SW 1271 (cell line): ENCODE measurements at regions not wholly inside any gene's neighbourhood (a gene's known extent, or its start where the extent isn't known, plus 50 kb on each side); places are given as distances from the start of the nearest gene placed in this dataset.

Experiments
- DNase-seq, 2 experiments: peaks; one replicate each; lab custom pipeline; 2025; lab: John Stamatoyannopoulos, UW

DNA sequence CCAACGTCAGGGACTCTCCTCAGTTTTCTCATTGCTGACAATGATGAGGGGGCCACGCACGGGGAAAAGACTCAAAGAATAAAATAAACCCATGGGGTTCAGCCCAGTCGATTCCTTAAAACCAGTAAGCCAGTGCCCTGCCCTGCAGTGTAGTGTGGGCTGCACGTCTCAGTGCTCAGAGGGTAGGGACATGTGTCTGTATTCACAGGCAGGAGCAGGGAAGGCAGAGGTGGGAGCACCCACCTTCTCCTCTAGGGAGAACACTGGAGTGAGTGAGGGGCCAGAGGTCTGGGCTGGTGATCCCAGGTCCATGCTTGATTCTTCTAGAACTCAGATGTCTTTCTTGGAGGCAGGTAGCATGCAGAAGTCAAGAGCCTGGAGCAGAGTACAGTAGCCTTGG is 303.6 kb downstream of the MATN1 start:
- DNase-seq: no peak

DNA sequence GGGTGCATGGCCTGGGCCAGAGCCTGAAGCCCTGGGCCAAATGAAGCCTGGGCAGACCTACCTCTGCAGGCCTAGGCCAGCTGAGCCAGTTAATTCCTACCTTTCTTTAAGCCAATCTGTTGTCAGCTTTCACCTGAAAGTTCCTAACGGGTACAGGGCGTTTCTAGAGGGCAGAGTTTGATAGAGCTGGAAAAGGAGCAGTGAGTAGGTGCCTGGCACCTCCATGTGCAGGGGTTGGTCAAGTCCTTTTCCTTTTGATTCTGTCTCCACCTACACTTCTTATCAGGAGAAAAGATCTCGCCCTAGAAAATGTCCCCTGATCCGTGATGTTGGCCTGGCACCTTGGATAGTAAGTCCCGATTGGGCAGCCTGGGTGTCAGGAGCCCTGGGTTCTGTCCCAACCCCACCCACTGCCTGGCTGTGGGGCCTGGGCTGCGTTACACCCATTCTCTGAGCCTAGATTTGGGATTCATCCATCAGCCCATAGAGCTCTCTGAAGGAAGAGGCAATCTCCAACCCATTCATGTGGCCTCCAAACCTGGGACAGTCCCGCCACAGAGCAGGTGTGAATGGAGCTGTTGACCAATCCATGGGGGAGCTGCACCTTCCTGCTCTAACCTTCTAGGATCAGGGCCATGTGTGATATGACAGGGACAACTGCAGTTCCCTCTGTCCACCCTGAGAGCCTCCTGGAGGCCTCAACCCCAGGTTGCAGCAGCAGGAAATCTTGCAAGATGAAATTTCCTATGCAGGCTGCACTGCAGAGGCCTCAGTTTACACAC is 304.3 kb downstream of the MATN1 start:
- DNase-seq: no peak

DNA sequence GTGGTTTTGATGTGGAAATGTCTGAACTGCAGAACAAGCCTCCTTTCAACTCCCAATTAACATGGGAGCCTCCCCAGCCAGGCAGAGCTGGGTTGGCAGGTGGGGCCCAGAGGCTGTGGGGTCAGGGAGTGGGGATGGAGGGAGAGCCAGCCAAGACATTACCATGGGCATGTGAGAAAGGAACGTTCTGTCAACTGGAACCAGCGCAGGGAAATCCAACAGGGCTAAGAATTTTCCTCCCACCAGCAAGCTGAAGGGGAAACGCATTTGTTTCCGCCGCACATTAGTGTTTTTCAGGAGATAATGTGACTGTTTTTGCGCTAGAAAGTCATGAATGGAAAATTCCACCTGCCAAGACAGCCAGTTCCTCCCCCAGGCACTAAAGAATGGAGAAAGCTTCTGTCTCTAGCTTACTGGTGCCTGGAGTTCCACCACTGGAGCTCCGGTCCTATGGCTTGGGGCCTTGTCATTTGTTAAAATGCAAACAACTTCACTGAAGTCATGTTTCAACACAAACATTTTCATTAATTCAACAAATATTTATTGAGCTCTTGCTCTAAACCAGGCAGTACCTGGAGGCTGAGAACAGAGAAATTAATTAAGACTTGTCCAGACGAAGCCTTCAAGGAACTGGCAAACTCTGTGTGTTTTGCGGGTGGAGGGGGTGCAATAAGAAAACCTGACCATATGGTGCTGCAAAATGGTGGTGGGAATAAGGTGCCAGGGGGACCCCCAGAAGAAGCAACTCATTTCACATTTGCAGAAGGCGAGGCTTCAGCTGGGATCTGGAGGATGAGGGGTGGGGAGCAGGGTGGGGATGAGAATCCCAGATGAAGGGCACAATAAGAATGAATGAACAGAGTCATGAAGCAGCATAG is 305.1 kb downstream of the MATN1 start:
- no peak for DNase-seq

DNA sequence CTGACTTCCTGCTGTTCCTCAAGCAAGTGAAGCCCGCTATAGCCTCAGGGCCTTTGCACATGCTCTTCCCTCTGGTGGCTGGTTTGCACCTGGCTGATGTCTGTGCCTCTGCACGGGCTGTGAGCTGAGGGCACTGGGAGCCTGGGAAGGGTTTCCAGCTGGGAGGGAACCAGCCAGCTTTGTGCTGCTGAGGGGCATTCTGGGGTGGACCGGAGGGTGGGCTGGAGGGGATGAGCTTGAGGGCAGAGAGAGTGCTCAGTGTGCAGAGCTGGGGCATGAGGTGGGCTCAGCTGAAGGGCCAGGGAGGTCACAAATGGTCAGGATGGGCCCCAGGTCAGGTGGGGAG is 305.7 kb downstream of the MATN1 start:
- no peak for DNase-seq

DNA sequence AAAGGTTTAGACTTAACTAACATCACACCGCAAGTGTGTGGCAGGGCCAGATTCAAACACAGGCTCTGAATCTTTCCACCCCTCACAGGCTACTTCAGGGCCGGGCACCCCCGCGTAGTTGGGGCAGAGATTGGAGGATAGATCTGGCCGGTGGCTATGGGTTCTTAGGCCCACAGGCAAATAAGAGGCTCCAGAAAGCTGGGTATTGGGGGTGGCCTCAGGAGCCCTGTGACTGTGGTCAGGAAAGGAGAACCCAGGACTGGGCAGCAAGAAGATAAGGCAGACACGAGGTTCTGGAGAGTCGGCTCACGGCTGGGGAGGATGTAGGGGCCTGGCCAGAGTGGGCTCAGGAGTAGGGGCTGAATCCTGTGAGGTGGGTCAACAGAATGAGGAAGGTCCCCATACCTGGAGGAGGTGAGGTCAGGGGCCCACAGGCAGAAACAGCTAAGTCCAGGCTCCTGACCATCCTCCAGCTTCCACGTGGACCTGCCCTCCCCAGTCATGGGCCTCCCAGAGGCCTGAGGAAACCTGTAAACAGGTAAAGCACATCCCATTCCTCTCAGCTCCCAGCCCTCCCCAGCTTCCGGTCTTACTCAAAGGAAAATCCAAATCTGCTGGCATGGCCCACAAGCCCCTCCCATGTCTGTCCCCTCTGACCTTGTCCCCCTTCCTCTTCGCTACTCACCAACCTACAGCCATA is 306.2 kb downstream of the MATN1 start:
- no peak for DNase-seq

DNA sequence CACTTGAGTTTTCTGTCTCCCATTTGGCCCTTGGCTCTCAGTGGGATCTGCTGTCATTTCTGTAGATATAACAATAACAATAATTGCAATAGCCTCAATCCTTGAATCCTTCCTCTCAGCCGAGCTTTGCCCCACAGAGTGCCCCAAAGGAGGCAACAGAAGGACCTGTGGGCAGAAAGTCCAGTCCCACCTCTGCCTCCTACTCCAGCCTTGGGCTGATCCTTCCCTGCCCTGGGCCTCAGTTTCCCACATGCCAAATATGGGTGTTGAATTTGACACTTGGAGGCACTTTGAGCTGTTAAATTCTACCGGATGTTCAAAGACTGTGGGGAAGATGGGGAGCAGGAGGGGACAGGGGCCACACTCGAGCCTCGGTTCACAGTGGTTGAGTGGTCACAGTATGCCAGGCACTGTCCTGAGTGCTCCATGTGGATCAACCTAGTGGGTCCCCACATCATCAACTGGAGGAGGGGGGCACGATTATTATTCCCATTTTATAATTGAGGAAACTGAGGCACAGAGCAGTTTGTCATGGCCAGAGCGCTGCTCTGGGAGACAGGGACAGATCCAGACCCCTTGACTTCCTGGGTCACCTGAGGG is 307.1 kb downstream of the MATN1 start:
- DNase-seq: no peak

DNA sequence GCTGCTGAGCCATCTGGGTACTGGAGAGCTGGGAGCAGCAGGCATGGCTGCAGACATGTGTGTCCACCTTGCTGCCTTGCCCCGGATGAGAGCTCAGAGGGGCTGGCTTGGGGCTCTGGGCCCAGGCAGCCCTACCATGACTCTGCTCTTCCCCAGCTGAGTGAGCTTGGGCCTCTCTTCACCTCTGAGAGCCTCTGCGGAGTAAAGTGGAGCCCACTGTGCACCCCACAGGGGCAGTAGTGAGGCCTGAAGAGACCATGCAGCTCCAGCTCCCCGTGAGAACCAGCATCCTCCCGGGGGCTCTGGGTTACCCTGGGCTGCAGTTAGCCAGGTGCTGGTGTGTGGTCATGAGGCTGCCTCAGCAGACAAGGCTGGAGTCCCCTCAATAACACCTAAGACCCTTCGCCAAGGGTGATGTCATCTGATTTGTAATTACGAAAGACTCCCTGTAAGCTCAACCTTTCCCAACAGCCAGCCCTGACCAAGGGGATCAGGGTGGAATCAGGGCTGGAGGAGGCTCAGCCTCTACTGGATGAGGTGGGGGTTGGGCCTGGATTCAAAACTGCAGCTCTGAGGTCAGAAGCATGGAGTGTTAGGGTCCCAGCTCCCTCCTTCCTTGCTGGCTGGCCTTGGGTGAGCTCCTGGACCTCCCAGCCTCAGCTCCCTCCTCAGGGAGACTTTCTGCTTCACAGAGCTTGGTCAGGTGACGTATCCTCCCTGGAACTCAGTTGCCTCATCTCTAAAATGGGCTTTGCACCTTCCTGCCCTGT is 308.0 kb downstream of the MATN1 start:
- DNase-seq: no peak

DNA sequence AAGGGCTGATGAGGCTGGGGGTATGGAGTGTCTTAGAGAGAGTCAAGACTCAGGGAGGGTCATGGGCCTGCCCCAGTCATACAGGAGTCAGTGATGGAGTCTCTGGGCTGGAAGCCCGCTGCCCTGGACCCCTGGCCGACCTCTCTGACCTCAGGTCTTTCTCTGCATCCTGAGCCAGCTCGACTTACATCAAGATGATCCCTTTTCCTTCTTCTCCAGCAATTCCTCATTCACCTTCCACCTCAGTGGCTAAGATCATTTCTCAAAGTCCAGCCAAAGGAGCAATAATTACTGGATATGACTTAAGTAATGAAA is 308.6 kb downstream of the MATN1 start:
- no peak for DNase-seq

DNA sequence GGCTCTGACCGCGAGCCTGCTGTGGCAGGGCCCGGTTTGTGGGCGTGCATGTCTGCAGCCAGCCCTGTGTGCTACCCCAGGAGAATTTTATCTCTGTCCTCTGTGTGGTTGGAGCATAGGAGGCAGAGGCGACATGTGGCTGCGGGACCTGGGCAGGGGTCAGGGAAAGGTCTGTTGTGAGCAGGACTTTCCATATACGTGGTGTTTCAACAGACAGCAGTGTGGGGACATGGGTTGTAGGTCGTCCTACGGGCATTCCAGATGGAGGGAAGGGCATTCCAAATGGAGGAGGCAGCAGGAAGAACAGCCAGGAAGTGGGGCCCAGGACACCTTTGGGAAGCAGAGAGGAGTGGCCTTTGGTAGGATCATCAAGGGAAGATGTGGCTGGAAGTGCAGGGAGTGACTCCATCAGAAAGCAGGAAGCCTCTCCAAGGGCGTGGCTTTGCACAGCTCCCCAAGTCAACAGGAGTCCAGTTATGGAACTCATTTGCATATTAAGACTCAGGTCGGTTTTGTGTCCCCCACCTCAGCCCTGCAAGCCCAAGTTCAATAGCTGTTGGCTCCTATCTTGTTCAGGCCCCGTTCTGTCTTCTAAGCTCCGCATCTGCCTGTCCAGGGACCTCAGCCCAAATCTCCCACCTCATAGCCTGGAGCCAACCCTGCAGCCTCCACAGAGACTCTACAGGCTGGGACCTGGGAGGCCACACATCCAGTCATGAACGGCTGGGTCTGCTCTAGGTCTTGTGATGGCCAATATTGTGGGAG is 309.1 kb downstream of the MATN1 start:
- DNase-seq: no peak

DNA sequence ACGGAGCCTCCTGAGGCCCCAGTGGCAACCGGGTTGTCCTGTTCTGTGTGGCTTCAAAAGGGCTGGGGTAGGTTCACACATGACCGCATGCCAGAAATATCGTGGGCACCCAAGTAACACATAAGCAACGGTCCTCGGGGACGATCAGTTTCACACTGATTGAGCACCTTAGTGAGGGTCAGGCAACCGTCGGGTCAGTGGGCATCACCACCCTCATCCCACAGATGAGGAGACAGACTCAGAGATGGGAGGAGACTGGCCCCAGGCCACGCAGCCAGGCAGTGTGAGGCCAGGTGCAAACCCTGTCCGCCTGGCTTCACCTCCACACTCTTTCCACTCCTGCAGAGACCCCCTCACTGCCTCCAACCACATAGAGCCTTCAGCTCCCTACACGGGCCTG is 309.8 kb downstream of the MATN1 start:
- DNase-seq: no peak

DNA sequence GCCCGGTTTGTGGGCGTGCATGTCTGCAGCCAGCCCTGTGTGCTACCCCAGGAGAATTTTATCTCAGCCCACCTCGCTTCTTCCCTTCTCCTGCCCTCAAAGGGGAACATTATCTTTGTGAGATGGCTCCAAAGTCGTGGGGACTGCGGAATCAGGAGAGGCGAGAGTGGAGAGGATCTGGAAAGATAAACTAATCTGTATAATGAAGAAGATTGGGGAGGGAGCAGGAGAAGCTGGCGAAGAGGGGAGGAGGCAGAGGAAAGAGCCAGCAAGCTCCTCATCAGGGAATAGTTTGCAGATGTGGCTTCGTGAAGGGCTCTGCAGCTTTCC is 310.3 kb downstream of the MATN1 start:
- DNase-seq: no peak

DNA sequence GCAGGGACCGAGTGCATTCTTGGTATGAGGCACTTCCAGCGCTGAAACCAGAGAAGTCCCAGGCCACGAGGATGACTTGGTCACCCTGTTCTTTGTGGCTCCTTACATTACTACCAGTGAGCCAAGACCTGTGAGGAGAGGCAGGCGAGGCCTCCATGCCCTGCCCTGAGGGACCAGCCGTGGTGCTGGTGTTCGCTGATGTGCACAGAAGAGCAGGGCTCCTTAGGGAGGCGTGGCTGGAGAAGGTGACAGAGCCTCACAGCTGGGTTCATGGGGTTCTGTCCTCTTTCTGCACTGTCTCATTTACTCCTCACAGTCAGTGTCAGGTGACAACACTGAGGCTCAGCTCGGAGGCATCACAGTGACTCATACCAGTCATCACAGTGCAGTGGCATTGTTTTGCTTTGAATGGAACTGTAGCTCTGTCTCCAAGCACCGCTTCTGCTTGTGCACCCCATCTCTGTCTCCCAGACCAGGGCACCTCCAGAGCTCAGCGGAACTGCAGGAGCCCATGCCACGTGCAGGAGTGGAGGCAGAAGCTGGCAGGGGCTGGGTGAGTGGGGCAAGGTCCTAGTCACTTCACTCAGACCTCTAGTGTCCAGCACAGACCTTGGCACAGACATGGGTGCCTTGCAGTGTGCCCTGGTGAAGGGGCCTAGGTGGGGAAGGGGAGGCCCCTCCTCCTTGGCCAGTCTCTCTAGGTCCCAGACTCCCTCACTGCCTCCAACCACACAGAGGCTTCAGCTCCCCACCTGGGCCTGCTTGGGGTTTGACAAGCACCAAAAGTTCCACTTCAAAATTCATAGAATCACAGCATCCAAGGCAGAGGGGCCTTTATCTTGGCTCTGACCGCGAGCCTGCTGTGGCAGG is 310.9 kb downstream of the MATN1 start:
- no peak for DNase-seq

DNA sequence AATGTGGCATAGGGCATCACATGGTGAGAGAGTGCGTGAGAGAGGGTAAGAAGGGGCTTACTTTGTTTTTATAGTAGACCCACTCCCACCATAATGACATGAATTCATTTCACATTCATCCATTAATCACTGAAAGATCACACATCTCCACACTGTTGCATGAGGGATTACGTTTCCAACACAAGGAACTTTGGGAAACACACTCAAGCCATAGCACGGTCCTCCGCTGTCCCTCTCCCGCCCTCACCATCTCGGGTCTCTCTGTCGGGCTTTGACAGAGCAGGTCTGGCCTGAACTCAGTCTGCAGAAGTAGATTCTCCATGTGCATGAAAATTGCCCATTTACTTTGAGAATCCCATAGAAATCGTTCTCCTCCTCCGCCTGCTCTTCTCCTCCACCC is 312.2 kb downstream of the MATN1 start:
- DNase-seq: no peak

DNA sequence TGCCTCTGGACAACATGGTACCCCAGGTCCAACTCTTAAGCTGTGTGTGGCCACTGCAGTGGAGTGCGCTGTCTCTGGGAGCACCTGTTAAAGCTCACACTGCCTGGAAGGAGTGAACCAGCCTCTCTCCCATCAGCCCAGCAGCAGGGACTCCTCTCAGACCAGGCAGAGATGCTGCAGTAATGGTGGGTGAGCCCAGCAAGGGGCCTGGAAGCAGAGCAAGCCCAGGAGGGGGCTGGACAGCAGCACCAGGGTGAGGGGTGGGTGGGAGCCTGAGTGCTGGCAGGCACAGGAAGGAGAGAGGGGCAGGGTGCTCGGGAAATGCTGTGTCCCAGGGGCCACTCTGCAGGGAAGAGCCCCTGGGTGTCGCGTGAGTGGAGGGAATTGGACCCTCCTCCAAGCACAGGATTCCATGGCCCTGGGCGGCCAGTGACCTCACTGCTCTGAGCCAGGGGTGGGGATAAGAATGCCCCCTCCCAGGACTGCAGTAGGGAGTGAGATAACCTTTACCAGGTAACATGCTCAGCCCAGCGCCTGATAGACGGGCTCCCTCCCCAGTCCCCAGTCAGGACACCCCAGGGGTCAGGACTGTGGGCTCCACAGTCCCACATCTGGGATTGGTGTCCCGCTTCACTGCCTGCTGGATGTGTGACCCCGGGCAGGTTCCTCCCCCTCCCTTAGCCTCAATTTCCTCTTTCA is 313.1 kb downstream of the MATN1 start:
- DNase-seq: no peak

DNA sequence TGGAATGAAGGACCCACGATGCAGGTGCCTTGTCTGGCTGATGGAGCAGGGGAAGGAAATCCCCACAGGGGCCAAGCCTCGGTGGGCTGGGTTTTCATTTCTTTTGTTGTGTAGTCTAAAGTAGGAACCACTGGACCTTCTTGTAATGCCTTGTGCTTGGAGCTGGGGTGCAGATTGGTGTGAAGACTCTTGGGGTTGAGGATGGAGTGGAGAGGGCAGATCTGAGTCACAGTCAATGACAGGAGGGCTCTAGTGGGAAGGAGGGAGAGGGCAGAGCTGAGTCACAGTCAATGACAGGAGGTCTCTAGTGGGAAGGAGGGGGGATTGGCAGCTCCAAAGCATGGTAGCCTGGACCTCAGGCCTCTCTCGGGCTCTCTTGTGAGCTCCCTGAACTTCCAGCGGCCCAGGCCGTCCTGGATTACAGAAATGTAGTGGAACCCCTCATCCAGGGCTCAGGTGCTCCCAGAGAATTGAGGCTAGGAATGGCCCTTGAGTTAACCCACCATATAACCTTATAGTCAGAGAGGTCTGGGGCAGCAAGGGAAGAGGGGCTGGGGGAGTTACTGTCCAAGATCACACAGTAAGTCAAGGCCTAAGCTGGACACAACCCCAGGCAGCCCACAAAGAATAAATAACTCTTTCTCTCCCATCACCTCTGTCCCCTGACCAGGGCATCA is 313.8 kb downstream of the MATN1 start:
- no peak for DNase-seq

DNA sequence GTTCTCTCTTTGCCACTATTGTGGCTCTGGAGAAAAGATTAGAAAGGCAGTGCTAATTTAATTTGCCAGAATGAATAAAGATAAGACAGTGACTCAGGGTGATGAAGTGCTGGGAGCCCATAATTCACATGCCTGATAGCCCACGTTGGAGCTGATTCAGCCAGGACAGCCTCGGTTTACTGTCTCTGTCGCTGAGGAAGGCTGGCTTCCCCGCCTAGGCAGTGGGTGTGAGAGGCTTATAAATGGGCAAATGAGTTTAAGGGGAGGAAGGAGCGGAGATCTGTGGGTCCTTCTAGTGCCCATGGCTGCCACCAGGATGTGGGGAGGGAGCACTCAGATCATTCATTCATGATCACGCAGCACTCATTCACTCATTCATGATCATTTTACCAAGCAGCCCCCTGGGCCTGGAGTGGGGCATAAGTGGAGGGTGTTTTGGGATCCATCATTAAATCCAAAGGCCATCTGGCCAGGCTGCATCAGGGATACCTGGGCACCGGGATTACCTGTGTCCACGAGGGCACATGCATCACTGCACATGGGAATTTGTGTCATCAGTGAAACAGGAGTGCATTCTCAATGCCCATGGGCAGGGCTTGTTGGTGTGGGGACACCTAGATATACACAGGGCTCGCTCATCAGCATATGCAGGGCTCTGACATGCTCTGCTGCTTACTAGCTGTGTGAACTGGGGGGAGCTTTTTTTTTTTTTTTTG is 315.4 kb downstream of the MATN1 start:
- DNase-seq: no peak

DNA sequence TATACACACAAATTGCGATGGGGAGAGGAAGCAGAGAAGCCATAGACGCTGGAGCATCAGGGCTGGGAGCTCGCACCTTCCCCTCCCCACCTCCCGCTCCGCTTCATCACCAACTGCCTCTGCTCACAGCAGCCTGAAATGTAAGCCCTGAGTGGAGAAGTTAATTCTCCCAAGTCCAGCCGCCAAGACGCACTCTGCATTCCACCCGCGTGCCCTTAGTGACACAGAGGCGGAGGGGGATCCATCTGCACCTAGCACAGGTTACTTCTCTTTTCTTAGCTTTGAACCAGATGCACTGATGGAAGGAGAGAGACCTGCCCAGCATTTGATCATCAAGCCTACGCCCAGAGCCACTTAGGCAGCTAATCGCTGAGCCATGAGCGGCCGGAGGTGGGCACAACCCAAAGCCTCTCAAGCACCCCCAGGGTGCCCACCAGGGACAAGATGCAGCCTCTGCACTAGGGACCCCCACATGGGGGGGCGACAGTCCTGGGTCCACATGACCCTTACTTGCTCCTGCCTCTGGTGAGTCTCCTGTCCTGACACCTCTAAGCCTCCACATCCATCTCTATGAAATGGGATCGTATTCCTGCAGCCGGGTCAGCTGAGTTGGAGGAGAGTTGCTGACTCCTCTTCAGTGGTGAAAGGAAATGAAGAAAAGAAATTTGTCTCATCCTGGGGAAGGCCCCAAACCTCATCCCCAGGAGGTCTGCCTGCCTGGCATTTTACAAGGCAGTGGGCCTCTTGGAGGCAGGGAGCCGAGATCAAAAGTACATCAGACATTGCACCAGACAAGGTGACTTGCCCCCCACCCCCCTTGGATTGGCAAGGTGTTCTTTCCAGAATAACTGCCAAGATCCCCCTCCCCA is 316.2 kb downstream of the MATN1 start:
- no peak for DNase-seq
